22Rv1 (cell line): ENCODE measurements at regions not wholly inside any gene's neighbourhood (a gene's known extent, or its start where the extent isn't known, plus 50 kb on each side); places are given as distances from the start of the nearest gene placed in this dataset.

Source experiments
- ZFX ChIP-seq: fragments of 450-650 bp; IDR thresholded peaks from 2 replicates; pipeline ENCODE4 v1.6.1; 2017; ENCODE audit warnings: antibody characterized with exemption, borderline replicate concordance
- TF ChIP-seq, protein P1 (sequence below): fragments of 450-650 bp; IDR thresholded peaks from 2 replicates; pipeline ENCODE4 v1.5.1; 2017; ENCODE audit warnings: mild to moderate bottlenecking

DNA sequence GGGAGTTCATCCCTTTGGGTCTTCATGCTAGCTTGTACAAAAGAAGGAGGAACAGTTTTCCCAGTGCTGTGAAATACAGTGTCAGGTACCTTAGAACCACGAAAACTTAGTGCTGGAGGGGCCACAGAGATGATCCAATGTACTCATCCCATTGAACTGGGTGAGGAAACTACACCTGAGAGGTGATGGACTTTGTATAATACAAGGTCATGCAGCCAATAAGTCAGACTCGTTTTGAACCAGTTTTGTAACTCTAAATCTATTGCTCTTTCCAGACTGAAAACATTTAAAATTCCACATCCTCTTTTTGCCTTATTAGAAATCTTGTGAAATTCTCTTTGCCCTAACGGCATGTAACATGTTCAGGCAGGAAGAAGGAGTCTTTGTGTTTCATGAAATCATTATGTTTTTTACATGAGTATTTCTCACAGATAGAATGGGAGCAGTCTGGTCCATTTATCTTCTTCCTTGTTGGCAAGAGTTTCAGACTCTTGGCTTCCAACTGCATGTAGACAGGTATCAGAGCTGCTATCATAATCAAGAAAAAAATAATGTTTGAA lies 146.8 kb upstream of the FBXL7 start:
- TF ChIP-seq, protein P1, sequence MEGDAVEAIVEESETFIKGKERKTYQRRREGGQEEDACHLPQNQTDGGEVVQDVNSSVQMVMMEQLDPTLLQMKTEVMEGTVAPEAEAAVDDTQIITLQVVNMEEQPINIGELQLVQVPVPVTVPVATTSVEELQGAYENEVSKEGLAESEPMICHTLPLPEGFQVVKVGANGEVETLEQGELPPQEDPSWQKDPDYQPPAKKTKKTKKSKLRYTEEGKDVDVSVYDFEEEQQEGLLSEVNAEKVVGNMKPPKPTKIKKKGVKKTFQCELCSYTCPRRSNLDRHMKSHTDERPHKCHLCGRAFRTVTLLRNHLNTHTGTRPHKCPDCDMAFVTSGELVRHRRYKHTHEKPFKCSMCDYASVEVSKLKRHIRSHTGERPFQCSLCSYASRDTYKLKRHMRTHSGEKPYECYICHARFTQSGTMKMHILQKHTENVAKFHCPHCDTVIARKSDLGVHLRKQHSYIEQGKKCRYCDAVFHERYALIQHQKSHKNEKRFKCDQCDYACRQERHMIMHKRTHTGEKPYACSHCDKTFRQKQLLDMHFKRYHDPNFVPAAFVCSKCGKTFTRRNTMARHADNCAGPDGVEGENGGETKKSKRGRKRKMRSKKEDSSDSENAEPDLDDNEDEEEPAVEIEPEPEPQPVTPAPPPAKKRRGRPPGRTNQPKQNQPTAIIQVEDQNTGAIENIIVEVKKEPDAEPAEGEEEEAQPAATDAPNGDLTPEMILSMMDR, result no peak
- no peak for TF ChIP-seq ZFX
